Natural killer cell (primary cell): ENCODE measurements at regions not wholly inside any gene's neighbourhood (a gene's known extent, or its start where the extent isn't known, plus 50 kb on each side); places are given as distances from the start of the nearest gene placed in this dataset.

Experiments
- ATAC-seq, 3 donors: fragments of 150-1000 bp in 2 of 3; fragments of 200-7000 bp in 1 of 3; cut with Tn5 transposase; 1 replicate in 1 of 3; 2 replicates in 2 of 3; pipeline ENCODE4 v1.10.0; 2021; ENCODE audit warnings: mild to moderate bottlenecking in 2 of 3, moderate library complexity in 2 of 3
- DNase-seq, 2 donors: peaks; one replicate each; pipeline versions ENCODE4 v3.0.0 to v3.0.0-alpha.2; 2013 to 2021; ENCODE audit warnings: mixed read lengths in 1 of 2
- H3K27ac ChIP-seq: one replicate; pipeline ENCODE4 v1.5.1; 2013; ENCODE audit warnings: mild to moderate bottlenecking, low read length
- H3K27me3 ChIP-seq: one replicate; pipeline ENCODE4 v1.6.1; 2013; ENCODE audit warnings: low read length; ENCODE audit not compliant: control insufficient read depth, insufficient read depth
- H3K36me3 ChIP-seq: one replicate; pipeline ENCODE4 v1.6.1; 2013; ENCODE audit warnings: low read length; ENCODE audit not compliant: control insufficient read depth, insufficient read depth
- H3K4me1 ChIP-seq: one replicate; pipeline ENCODE4 v1.6.1; 2013; ENCODE audit warnings: low read length; ENCODE audit not compliant: control insufficient read depth, insufficient read depth
- H3K4me3 ChIP-seq: one replicate; pipeline ENCODE4 v1.5.1; 2013; ENCODE audit warnings: low read length
- H3K9me3 ChIP-seq: one replicate; pipeline ENCODE4 v1.6.1; 2013; ENCODE audit warnings: low read length; ENCODE audit not compliant: control insufficient read depth, insufficient read depth
- H3K27ac Mint-ChIP-seq, 2 donors: one replicate each; pipeline ENCODE4 v1.8.0; 2022; ENCODE audit warnings: mild to moderate bottlenecking in 2 of 2, mixed read lengths in 2 of 2, moderate library complexity in 1 of 2
- H3K27me3 Mint-ChIP-seq, 2 donors: one replicate each; pipeline ENCODE4 v1.8.0; 2022; ENCODE audit warnings: low read depth in 2 of 2, mixed read lengths in 2 of 2
- H3K36me3 Mint-ChIP-seq: one replicate; pipeline ENCODE4 v1.8.0; 2022; ENCODE audit warnings: mixed read lengths
- H3K4me1 Mint-ChIP-seq, 2 donors: one replicate each; pipeline ENCODE4 v1.8.0; 2022; ENCODE audit warnings: mixed read lengths in 2 of 2
- H3K4me3 Mint-ChIP-seq: one replicate; pipeline ENCODE4 v1.8.0; 2022; ENCODE audit warnings: mild to moderate bottlenecking, moderate library complexity, mixed read lengths
- H3K9me3 Mint-ChIP-seq, 2 donors: one replicate each; pipeline ENCODE4 v1.8.0; 2022; ENCODE audit warnings: mixed read lengths in 2 of 2
- CTCF ChIP-seq: fragments of 200-600 bp; IDR thresholded peaks from one replicate; pipeline ENCODE4 v1.8.0; 2022; ENCODE audit warnings: antibody characterized with exemption
- WGBS: methylation state at CpG from one replicate; pipeline ENCODE4 v1.1.7; 2013; ENCODE audit warnings: missing lambda C conversion rate; ENCODE audit not compliant: insufficient coverage; 5-methylcytosine and 5-hydroxymethylcytosine counted together
- intact Hi-C: fragments of 100-400 bp; cut with micrococcal nuclease; formaldehyde crosslinking; loops from one replicate; pipeline ENCODE4 v1.14.2; 2022

DNA sequence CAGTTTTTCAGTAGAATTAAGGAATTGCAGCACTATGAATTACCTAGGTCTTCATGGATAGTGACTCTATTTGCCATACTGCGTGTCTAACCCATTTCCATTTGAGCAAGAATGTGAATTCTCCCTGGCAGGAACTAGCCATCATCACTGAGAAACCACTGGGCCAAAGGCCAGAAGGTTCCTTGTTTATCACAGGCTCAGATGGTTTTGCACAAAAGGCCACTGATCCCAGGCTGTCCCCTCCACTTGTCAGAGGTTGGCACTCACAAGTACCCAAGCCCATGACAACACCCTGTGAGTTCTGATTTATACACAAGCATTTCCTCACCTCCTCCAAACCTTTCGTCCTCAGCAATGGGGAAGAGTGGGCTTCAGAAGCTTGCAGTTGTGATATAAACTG lies 131.8 kb downstream of the FOXB1 start:
- peaks cover 38 to 49% of the 10 kb centered on the region in 2 donors for H3K27me3 Mint-ChIP-seq
- intact Hi-C loops = no loop called here
- no peaks in the 10 kb centered on the region for H3K4me1 ChIP-seq

DNA sequence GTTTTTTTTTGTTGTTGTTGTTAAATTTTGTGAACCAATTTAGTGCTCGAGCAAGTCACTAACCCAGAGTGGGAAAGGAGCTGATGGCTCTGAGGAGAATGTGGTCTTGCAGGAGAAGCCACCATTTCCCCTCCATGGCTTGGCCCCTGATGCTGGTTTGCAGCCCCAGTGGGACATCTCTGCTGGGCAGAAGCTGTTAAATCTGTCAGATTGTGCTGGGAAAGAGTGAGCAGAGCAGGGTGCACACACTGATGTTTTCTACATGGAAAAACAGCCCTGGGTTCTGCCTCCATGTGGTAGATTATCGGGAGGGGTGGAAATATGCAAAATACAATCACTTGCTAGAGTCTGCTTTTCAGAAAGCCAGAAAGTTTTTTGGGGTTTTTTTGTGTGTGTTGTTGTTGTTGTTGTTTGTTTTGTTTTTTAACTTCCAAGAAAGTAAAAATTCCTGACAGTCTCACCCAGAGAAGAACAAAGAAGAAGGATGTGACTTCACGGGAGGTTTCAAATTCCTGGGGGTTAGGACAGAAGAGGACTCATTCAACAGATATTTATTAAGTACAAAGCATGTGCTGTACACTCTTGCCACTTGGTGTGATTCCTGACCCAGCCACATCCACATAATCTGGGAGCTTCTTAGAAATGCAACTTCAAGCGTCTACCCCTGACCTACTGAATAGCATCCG lies 133.7 kb downstream of the FOXB1 start:
- Histone ChIP-seq H3K27me3 (peaks cover 5% of the 10 kb centered on the region), H3K36me3 (no peaks in the 10 kb centered on the region), H3K9me3 (no peaks in the 10 kb centered on the region), H3K27ac (no peak overlapping the region), H3K4me1 (no peaks in the 10 kb centered on the region), H3K4me3 (no peak overlapping the region)
- H3K4me3 Mint-ChIP-seq = no peak overlapping the region
- H3K4me1 Mint-ChIP-seq = no peaks in the 10 kb centered on the region
- DNase-seq (no peak), ATAC-seq (no peak)
- whole genome bisulfite sequencing = 80% methylated on average over 5 of the region's 5 CpGs
- H3K36me3 Mint-ChIP-seq = no peaks in the 10 kb centered on the region
- H3K9me3 Mint-ChIP-seq = no peaks in the 10 kb centered on the region
- H3K27ac Mint-ChIP-seq = no peak overlapping the region
- intact Hi-C loops = no loop called here
- no peak for TF ChIP-seq CTCF
- H3K27me3 Mint-ChIP-seq = peaks cover 34 to 58% of the 10 kb centered on the region in 2 donors

More for the DNA sequence above, 131.8 kb downstream of the FOXB1 start:
- Histone ChIP-seq H3K9me3 (no peaks in the 10 kb centered on the region), H3K36me3 (no peaks in the 10 kb centered on the region), H3K4me3 (no peak overlapping the region), H3K27me3 (no peaks in the 10 kb centered on the region), H3K27ac (no peak overlapping the region)
- DNase-seq (no peak), ATAC-seq (no peak)
- no peak overlapping the region for H3K4me3 Mint-ChIP-seq
- no peaks in the 10 kb centered on the region for H3K36me3 Mint-ChIP-seq
- no peak for TF ChIP-seq CTCF
- no peak overlapping the region for H3K27ac Mint-ChIP-seq
- no peaks in the 10 kb centered on the region for H3K4me1 Mint-ChIP-seq
- H3K9me3 Mint-ChIP-seq = no peaks in the 10 kb centered on the region
- WGBS = 94% methylated on average over 1 of the region's 2 CpGs

DNA sequence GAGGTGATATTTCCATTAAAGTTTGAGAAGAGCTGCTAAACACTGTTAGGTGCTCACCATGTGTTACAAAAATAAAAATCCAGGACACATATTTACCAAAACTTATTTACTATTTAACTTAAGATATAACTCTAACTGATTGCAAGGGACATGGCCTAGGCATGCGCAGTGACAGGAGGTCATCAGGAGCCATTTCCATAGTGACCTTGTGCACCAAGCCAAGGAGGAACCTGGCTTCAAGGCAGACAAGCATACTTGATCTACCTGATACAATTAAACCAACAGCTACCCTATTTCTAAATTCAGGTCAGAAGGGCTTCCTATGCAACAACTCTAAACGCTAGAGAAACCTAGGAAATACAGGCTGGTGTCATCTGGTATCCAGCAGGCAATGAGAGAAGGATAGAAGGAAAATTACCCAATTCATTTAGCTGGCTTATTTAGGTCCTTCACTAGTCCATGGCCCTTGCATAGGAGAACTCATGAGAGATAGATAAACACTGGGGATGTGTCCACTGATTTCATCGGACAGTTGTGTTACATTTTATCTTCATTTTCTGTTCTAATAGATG lies 134.4 kb downstream of the FOXB1 start:
- no peak overlapping the region for H3K4me3 Mint-ChIP-seq
- no peak for ATAC-seq
- no peak overlapping the region for H3K27ac ChIP-seq
- no peaks in the 10 kb centered on the region for H3K9me3 Mint-ChIP-seq
- no peak overlapping the region for H3K27ac Mint-ChIP-seq
- no peaks in the 10 kb centered on the region for H3K4me1 ChIP-seq
- no peaks in the 10 kb centered on the region for H3K36me3 Mint-ChIP-seq
- no peaks in the 10 kb centered on the region for H3K4me1 Mint-ChIP-seq
- no peak overlapping the region for H3K4me3 ChIP-seq
- DNase-seq = no peak
- no peaks in the 10 kb centered on the region for H3K9me3 ChIP-seq
- no peak for TF ChIP-seq CTCF
- intact Hi-C loops = no loop called here
- no peaks in the 10 kb centered on the region for H3K36me3 ChIP-seq
- 100% methylated on average over 3 of the region's 3 CpGs for WGBS
- H3K27me3 ChIP-seq = peaks cover 5% of the 10 kb centered on the region
- H3K27me3 Mint-ChIP-seq = peaks cover 32 to 61% of the 10 kb centered on the region in 2 donors

DNA sequence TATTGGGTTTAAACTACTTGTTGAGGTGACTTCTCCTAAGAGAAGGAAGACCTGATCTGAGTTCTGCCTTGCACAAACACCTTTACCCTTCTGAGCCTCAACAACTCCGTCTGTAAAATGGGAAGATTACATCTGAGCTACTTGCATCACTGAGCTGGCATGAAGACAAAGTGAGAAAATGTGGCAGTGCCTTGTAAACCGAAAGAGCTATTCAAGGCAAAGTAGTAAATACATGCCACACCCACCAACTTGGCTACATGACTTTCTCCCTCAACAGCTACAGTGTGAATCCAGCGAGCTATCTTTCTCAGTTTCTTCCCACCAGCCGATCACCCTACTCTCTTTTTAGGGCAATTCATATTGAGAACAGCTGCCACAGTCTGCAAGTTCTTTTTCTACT lies 148.3 kb downstream of the FOXB1 start:
- intact Hi-C loops = no loop called here
- Histone ChIP-seq H3K9me3 (no peaks in the 10 kb centered on the region), H3K4me3 (no peak overlapping the region), H3K27me3 (no peaks in the 10 kb centered on the region), H3K27ac (no peak overlapping the region), H3K36me3 (no peaks in the 10 kb centered on the region), H3K4me1 (no peaks in the 10 kb centered on the region)
- peaks cover 24 to 46% of the 10 kb centered on the region in 2 donors for H3K27me3 Mint-ChIP-seq
- 85% methylated on average over 4 of the region's 4 CpGs for WGBS
- DNase-seq (no peak), ATAC-seq (no peak)
- no peaks in the 10 kb centered on the region for H3K36me3 Mint-ChIP-seq
- no peaks in the 10 kb centered on the region for H3K4me1 Mint-ChIP-seq
- no peak overlapping the region for H3K4me3 Mint-ChIP-seq
- H3K9me3 Mint-ChIP-seq = no peaks in the 10 kb centered on the region
- TF ChIP-seq CTCF = no peak
- no peak overlapping the region for H3K27ac Mint-ChIP-seq
